H1 (cell line): ENCODE measurements at regions not wholly inside any gene's neighbourhood (a gene's known extent, or its start where the extent isn't known, plus 50 kb on each side); places are given as distances from the start of the nearest gene placed in this dataset.

Experiments
- BACH1 ChIP-seq: IDR thresholded peaks from 2 replicates; pipeline ENCODE4 v1.6.1; 2012; ENCODE audit warnings: low read length, improper control_type of control experiment
- CREB1 ChIP-seq: IDR thresholded peaks from 2 replicates; pipeline ENCODE4 v1.6.1; 2012; ENCODE audit warnings: inconsistent platforms
- EGR1 ChIP-seq: IDR thresholded peaks from 2 replicates; pipeline ENCODE4 v1.6.1; 2011; ENCODE audit warnings: low read depth, low read length, borderline replicate concordance
- TF ChIP-seq, protein P1 (sequence below), 3 experiments: IDR thresholded peaks; 1 replicate in 2 of 3; 2 replicates in 1 of 3; pipeline versions ENCODE4 v1.5.1 to v1.6.1; 2011; ENCODE audit warnings: low read length in 3 of 3, mild to moderate bottlenecking in 3 of 3, inconsistent platforms in 2 of 3, low read depth in 1 of 3, moderate library complexity in 1 of 3; ENCODE audit not compliant: insufficient read depth in 1 of 3; ENCODE audit errors: control extremely low read depth in 1 of 3

GRCh38 chr6:76814496-76815458 is 648.5 kb downstream of the HTR1B start:
- TF ChIP-seq EGR1 (no peak), BACH1 (no peak), CREB1 (no peak)
- TF ChIP-seq, protein P1, sequence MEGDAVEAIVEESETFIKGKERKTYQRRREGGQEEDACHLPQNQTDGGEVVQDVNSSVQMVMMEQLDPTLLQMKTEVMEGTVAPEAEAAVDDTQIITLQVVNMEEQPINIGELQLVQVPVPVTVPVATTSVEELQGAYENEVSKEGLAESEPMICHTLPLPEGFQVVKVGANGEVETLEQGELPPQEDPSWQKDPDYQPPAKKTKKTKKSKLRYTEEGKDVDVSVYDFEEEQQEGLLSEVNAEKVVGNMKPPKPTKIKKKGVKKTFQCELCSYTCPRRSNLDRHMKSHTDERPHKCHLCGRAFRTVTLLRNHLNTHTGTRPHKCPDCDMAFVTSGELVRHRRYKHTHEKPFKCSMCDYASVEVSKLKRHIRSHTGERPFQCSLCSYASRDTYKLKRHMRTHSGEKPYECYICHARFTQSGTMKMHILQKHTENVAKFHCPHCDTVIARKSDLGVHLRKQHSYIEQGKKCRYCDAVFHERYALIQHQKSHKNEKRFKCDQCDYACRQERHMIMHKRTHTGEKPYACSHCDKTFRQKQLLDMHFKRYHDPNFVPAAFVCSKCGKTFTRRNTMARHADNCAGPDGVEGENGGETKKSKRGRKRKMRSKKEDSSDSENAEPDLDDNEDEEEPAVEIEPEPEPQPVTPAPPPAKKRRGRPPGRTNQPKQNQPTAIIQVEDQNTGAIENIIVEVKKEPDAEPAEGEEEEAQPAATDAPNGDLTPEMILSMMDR (IDR thresholded peaks at IDR 0.05; ENCODE audit: control extremely low read depth in 1 of 3, insufficient read depth in 1 of 3, low read depth in 1 of 3, low read length in 3 of 3): no peak
